Endothelial cell of umbilical vein (primary cell): ENCODE measurements at regions not wholly inside any gene's neighbourhood (a gene's known extent, or its start where the extent isn't known, plus 50 kb on each side); places are given as distances from the start of the nearest gene placed in this dataset.
"Not testable (repeated sequence)": the region's sequence is repeated elsewhere in the genome, so short reads cannot be mapped to it uniquely, and the experiment has no call there.

Source experiments
- CTCF ChIP-seq, 2 donors: IDR thresholded peaks; 1 replicate in 1 of 2; 2 replicates in 1 of 2; pipeline ENCODE4 v1.5.1; 2011; ENCODE audit warnings: low read length in 2 of 2, mild to moderate bottlenecking in 2 of 2, moderate library complexity in 2 of 2, control low read depth in 1 of 2, inconsistent platforms in 1 of 2, low read depth in 1 of 2; ENCODE audit not compliant: insufficient read depth in 1 of 2; ENCODE audit errors: extremely low read depth in 1 of 2
- EZH2 ChIP-seq: IDR thresholded peaks from 2 replicates; pipeline ENCODE4 v1.6.1; 2012; ENCODE audit warnings: borderline replicate concordance, low read depth, mild to moderate bottlenecking, moderate library complexity, low read length, inconsistent platforms; ENCODE audit not compliant: severe bottlenecking
- FOS ChIP-seq: IDR thresholded peaks from 2 replicates; pipeline ENCODE4 v1.6.1; 2011; ENCODE audit warnings: mild to moderate bottlenecking, low read length, moderate library complexity, borderline replicate concordance; ENCODE audit not compliant: insufficient read depth
- JUN ChIP-seq: IDR thresholded peaks from 2 replicates; pipeline ENCODE4 v1.6.1; 2011; ENCODE audit warnings: borderline replicate concordance, low read depth; ENCODE audit not compliant: insufficient read length, insufficient read depth
- MYC ChIP-seq: IDR thresholded peaks from one replicate; pipeline ENCODE4 v1.6.1; 2011; ENCODE audit warnings: mild to moderate bottlenecking, low read depth, low read length
- POLR2A ChIP-seq: IDR thresholded peaks from 2 replicates; pipeline ENCODE4 v1.6.1; 2012; ENCODE audit warnings: low read depth, mild to moderate bottlenecking, control low read depth, low read length
- POLR2AphosphoS5 ChIP-seq: IDR thresholded peaks from 2 replicates; pipeline ENCODE4 v1.6.1; 2012; ENCODE audit warnings: low read depth, mild to moderate bottlenecking, control low read depth, low read length, moderate library complexity; ENCODE audit not compliant: insufficient read depth
- TF ChIP-seq, protein P1 (sequence below): IDR thresholded peaks from 2 replicates; pipeline ENCODE4 v1.6.1; 2011; ENCODE audit not compliant: insufficient read depth, insufficient read length

- TF ChIP-seq FOS; POLR2A; CTCF (IDR thresholded peaks at IDR 0.05; ENCODE audit: extremely low read depth in 1 of 2, insufficient read depth in 1 of 2, low read depth in 1 of 2, low read length in 2 of 2); POLR2AphosphoS5; EZH2; MYC; JUN: not testable (repeated sequence)
- TF ChIP-seq, protein P1, sequence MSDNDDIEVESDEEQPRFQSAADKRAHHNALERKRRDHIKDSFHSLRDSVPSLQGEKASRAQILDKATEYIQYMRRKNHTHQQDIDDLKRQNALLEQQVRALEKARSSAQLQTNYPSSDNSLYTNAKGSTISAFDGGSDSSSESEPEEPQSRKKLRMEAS = not testable (repeated sequence)
These were observed 388.0 kb upstream of the ANKRD20A1 start for GRCh38 chr9:67470739-67471138.
